NT2/D1 (cell line): ENCODE measurements at regions not wholly inside any gene's neighbourhood (a gene's known extent, or its start where the extent isn't known, plus 50 kb on each side); places are given as distances from the start of the nearest gene placed in this dataset.

ENCODE experiments used
- YY1 ChIP-seq: IDR thresholded peaks from 2 replicates; pipeline ENCODE4 v1.6.1; 2011; ENCODE audit not compliant: insufficient read length, insufficient read depth
- ZNF274 ChIP-seq: IDR thresholded peaks from 2 replicates; pipeline ENCODE4 v1.6.1; 2011; ENCODE audit warnings: mild to moderate bottlenecking, low read depth, low read length

- TF ChIP-seq ZNF274 (no peak), YY1 (no peak)
Observed at GRCh38 chr18:67995769-67996168, 479.2 kb upstream of the DSEL start.
